NCI-H774 (cell line): ENCODE measurements at regions not wholly inside any gene's neighbourhood (a gene's known extent, or its start where the extent isn't known, plus 50 kb on each side); places are given as distances from the start of the nearest gene placed in this dataset.
A peak's percentile ranks its signal among the peaks of the same experiment; 100 is the strongest.

Experiments used
- DNase-seq: peaks from one replicate; lab custom pipeline; 2025; lab: John Stamatoyannopoulos, UW

GRCh38 chr13:111950697-111951096 lies 116.3 kb upstream of the SOX1 start:
- DNase-seq = no peak

- DNase-seq = no peak
Measured at GRCh38 chr13:111952032-111952431, 114.9 kb upstream of the SOX1 start.

- no peak for DNase-seq
Measured at GRCh38 chr13:111952814-111953213, 114.1 kb upstream of the SOX1 start.

- DNase-seq = no peak
Measured at GRCh38 chr13:111953546-111954178, 113.3 kb upstream of the SOX1 start.

GRCh38 chr13:111954661-111955411 lies 112.1 kb upstream of the SOX1 start:
- no peak for DNase-seq

- DNase-seq = no peak
Measured at GRCh38 chr13:111955412-111956065, 111.4 kb upstream of the SOX1 start.

- DNase-seq = no peak
Measured at GRCh38 chr13:111956261-111957151, 110.4 kb upstream of the SOX1 start.

GRCh38 chr13:111957913-111958450 lies 109.0 kb upstream of the SOX1 start:
- no peak for DNase-seq

- no peak for DNase-seq
Measured at GRCh38 chr13:111958612-111959395, 108.1 kb upstream of the SOX1 start.

- DNase-seq = no peak
Measured at GRCh38 chr13:111960152-111960772, 106.7 kb upstream of the SOX1 start.

- DNase-seq = no peak
Measured at GRCh38 chr13:111961236-111961635, 105.7 kb upstream of the SOX1 start.

- DNase-seq = peak; percentile 38
Measured at GRCh38 chr13:111961651-111962192, 105.2 kb upstream of the SOX1 start.

GRCh38 chr13:111962431-111962891 lies 104.5 kb upstream of the SOX1 start:
- no peak for DNase-seq

GRCh38 chr13:111963031-111963430 lies 103.9 kb upstream of the SOX1 start:
- DNase-seq = no peak

- DNase-seq = no peak
Measured at GRCh38 chr13:111964411-111965035, 102.4 kb upstream of the SOX1 start.

GRCh38 chr13:111965466-111966214 lies 101.3 kb upstream of the SOX1 start:
- DNase-seq = no peak

- DNase-seq = no peak
Measured at GRCh38 chr13:111966933-111967332, 100.0 kb upstream of the SOX1 start.

- DNase-seq = no peak
Measured at GRCh38 chr13:111967572-111968201, 99.3 kb upstream of the SOX1 start.
